GM23338 (cell line): ENCODE measurements at regions not wholly inside any gene's neighbourhood (a gene's known extent, or its start where the extent isn't known, plus 50 kb on each side); places are given as distances from the start of the nearest gene placed in this dataset.

ENCODE experiments used
- ATAC-seq: fragments of 200-7000 bp; cut with Tn5 transposase; 3 replicates; pipeline ENCODE4 v1.9.1; 2020
- DNase-seq: peaks from one replicate; pipeline ENCODE4 v3.0.0-alpha.2; 2015; ENCODE audit warnings: low spot score
- H2AFZ ChIP-seq: fragments of 200-600 bp; sonication (generic); 2 replicates; pipeline ENCODE4 v1.8.0; 2016; ENCODE audit warnings: antibody characterized with exemption, mild to moderate bottlenecking, moderate library complexity
- H3F3A ChIP-seq: fragments of 200-600 bp; sonication (generic); replicated peaks from 2 replicates; pipeline ENCODE4 v1.8.0; 2017; ENCODE audit warnings: antibody characterized with exemption, mixed run types, low read depth
- H3K27ac ChIP-seq: fragments of 200-600 bp; sonication (generic); 2 replicates; pipeline ENCODE4 v1.6.1; 2016; ENCODE audit warnings: low read depth
- H3K27me3 ChIP-seq: fragments of 200-600 bp; sonication (generic); 2 replicates; pipeline ENCODE4 v1.8.0; 2016; ENCODE audit warnings: mild to moderate bottlenecking, mixed run types, moderate library complexity; ENCODE audit not compliant: insufficient read depth
- H3K36me3 ChIP-seq: fragments of 200-600 bp; sonication (generic); 2 replicates; pipeline ENCODE4 v1.8.0; 2016; ENCODE audit warnings: mild to moderate bottlenecking; ENCODE audit not compliant: insufficient read depth
- H3K4me1 ChIP-seq: fragments of 200-600 bp; sonication (generic); 2 replicates; pipeline ENCODE4 v1.8.0; 2016; ENCODE audit warnings: mild to moderate bottlenecking, moderate library complexity; ENCODE audit not compliant: insufficient read depth
- H3K4me2 ChIP-seq: fragments of 200-600 bp; sonication (generic); 2 replicates; pipeline ENCODE4 v1.7.1; 2017; ENCODE audit warnings: mixed run types
- H3K4me3 ChIP-seq: fragments of 200-600 bp; sonication (generic); 2 replicates; pipeline ENCODE4 v1.6.1; 2016; ENCODE audit warnings: mixed run types
- H3K79me2 ChIP-seq: fragments of 200-600 bp; sonication (generic); replicated peaks from 2 replicates; pipeline ENCODE4 v1.8.0; 2017; ENCODE audit warnings: mild to moderate bottlenecking; ENCODE audit not compliant: insufficient read depth
- H3K9me2 ChIP-seq: fragments of 200-600 bp; sonication (generic); 2 replicates; pipeline ENCODE4 v1.8.0; 2017; ENCODE audit not compliant: insufficient read depth
- H4K20me1 ChIP-seq: fragments of 200-600 bp; sonication (generic); replicated peaks from 2 replicates; pipeline ENCODE4 v1.8.0; 2017; ENCODE audit warnings: mild to moderate bottlenecking; ENCODE audit not compliant: insufficient read depth
- H3K27ac Mint-ChIP-seq: 2 replicates; pipeline ENCODE4 v1.8.0; 2020; ENCODE audit warnings: inconsistent platforms, mild to moderate bottlenecking, moderate library complexity, mixed read lengths
- H3K27me3 Mint-ChIP-seq: 3 replicates; pipeline ENCODE4 v1.8.0; 2022; ENCODE audit warnings: low read depth, mild to moderate bottlenecking, moderate library complexity, mixed read lengths, inconsistent platforms; ENCODE audit not compliant: insufficient read depth, poor library complexity
- H3K36me3 Mint-ChIP-seq: 3 replicates; pipeline ENCODE4 v1.8.0; 2021; ENCODE audit warnings: low read depth, mild to moderate bottlenecking, inconsistent platforms, moderate library complexity, mixed read lengths
- H3K4me1 Mint-ChIP-seq: 3 replicates; pipeline ENCODE4 v1.8.0; 2020; ENCODE audit warnings: mild to moderate bottlenecking, inconsistent platforms, mixed read lengths
- H3K4me3 Mint-ChIP-seq: 3 replicates; pipeline ENCODE4 v1.8.0; 2021; ENCODE audit warnings: moderate library complexity, mild to moderate bottlenecking, inconsistent platforms, mixed read lengths
- H3K9me3 Mint-ChIP-seq: 3 replicates; pipeline ENCODE4 v1.8.0; 2020; ENCODE audit warnings: moderate library complexity, mild to moderate bottlenecking, inconsistent platforms, mixed read lengths
- CREB1 ChIP-seq: fragments of 250-450 bp; sonication (Bioruptor Pico); IDR thresholded peaks from 2 replicates; pipeline ENCODE4 v1.5.0; 2020; ENCODE audit warnings: low read depth, mild to moderate bottlenecking, moderate library complexity
- EZH2 ChIP-seq: fragments of 200-600 bp; sonication (generic); IDR thresholded peaks from one replicate; pipeline ENCODE4 v1.8.0; 2017; ENCODE audit warnings: antibody characterized with exemption, mild to moderate bottlenecking, low read depth; ENCODE audit not compliant: unreplicated experiment
- JUNB ChIP-seq: IDR thresholded peaks from one replicate; pipeline ENCODE4 v1.6.1; 2016; ENCODE audit warnings: antibody characterized with exemption; ENCODE audit not compliant: unreplicated experiment
- STAT1 ChIP-seq: IDR thresholded peaks from one replicate; pipeline ENCODE4 v1.6.1; 2016; ENCODE audit warnings: antibody characterized with exemption; ENCODE audit not compliant: unreplicated experiment
- ZNF114 ChIP-seq: fragments of 250-450 bp; sonication (Bioruptor Pico); IDR thresholded peaks from 2 replicates; pipeline ENCODE4 v1.5.0; 2020; ENCODE audit warnings: mild to moderate bottlenecking, moderate library complexity
- ZNF331 ChIP-seq: fragments of 250-450 bp; sonication (Bioruptor Pico); IDR thresholded peaks from 2 replicates; pipeline ENCODE4 v1.5.0; 2020; ENCODE audit warnings: low read depth, mild to moderate bottlenecking, moderate library complexity
- TF ChIP-seq, protein P1 (sequence below), 2 experiments: fragments of 200-600 bp in 1 of 2; sonication (generic) in 1 of 2; conservative IDR thresholded peaks; 2 replicates each; pipeline versions ENCODE4 v1.5.1 to v1.6.1; 2016 to 2017; ENCODE audit warnings: antibody characterized with exemption in 2 of 2, low read depth in 2 of 2, mild to moderate bottlenecking in 2 of 2, moderate library complexity in 1 of 2
- TF ChIP-seq, protein P2 (sequence below): IDR thresholded peaks from 2 replicates; pipeline ENCODE4 v1.6.1; 2016; ENCODE audit warnings: antibody characterized with exemption
- TF ChIP-seq, protein P3 (sequence below): fragments of 250-450 bp; sonication (Bioruptor Pico); IDR thresholded peaks from 2 replicates; pipeline ENCODE4 v1.5.0; 2020; ENCODE audit warnings: mild to moderate bottlenecking, moderate library complexity

DNA sequence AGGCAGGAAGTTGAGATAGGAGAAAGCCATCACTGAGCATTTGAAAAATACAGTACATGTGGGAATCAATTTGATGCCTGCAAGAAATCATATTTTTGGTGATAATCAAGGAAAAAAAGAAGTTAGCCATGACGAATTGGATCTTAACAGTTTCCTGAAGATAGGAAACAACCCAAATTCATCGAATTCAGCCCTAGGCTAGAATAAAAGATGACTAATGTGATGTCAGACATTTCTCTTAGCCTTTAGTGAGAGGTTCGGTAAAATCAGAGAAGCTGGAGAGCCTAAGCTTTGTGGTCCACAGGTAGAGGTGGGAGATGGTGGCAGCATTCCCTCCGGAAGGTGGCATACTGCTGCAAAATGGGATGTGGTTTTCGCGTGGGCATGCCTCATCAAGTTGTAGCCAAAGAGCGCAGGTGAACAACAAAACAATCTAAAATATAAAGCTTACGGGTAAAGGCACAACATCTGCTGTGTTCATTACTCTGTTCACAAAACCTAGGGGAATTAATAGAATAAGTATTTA is 144.1 kb upstream of the ALCAM start:
- peak overlapping the region; percentile 3; the same call in 1 of the 2 replicates for H2AFZ ChIP-seq
- peaks cover 4% of the 10 kb centered on the region; the same call in 2 of the 3 replicates for H3K9me3 Mint-ChIP-seq
- H4K20me1 ChIP-seq, result no peaks in the 10 kb centered on the region
- H3K27me3 ChIP-seq, result no peaks in the 10 kb centered on the region
- H3K4me2 ChIP-seq, result no peak overlapping the region
- no peak overlapping the region for H3K27ac ChIP-seq
- no peaks in the 10 kb centered on the region for H3K9me2 ChIP-seq
- no peak overlapping the region for H3K4me3 ChIP-seq
- H3K36me3 ChIP-seq, result no peaks in the 10 kb centered on the region
- H3K27me3 Mint-ChIP-seq, result no peaks in the 10 kb centered on the region
- H3K27ac Mint-ChIP-seq, result no peak overlapping the region
- H3K4me1 ChIP-seq, result no peaks in the 10 kb centered on the region
- DNase-seq (peak; percentile 21), ATAC-seq (no peak)
- H3K4me1 Mint-ChIP-seq, result no peaks in the 10 kb centered on the region
- no peaks in the 10 kb centered on the region for H3F3A ChIP-seq
- H3K4me3 Mint-ChIP-seq, result no peak overlapping the region
- 0 out of 3 replicates have a peak, but pooled peaks cover 5% of the 10 kb centered on the region for H3K36me3 Mint-ChIP-seq
- H3K79me2 ChIP-seq, result no peaks in the 10 kb centered on the region
- no peak for TF ChIP-seq ZNF114 (CRISPR knock-in tag)
- TF ChIP-seq, protein P1, sequence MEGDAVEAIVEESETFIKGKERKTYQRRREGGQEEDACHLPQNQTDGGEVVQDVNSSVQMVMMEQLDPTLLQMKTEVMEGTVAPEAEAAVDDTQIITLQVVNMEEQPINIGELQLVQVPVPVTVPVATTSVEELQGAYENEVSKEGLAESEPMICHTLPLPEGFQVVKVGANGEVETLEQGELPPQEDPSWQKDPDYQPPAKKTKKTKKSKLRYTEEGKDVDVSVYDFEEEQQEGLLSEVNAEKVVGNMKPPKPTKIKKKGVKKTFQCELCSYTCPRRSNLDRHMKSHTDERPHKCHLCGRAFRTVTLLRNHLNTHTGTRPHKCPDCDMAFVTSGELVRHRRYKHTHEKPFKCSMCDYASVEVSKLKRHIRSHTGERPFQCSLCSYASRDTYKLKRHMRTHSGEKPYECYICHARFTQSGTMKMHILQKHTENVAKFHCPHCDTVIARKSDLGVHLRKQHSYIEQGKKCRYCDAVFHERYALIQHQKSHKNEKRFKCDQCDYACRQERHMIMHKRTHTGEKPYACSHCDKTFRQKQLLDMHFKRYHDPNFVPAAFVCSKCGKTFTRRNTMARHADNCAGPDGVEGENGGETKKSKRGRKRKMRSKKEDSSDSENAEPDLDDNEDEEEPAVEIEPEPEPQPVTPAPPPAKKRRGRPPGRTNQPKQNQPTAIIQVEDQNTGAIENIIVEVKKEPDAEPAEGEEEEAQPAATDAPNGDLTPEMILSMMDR (conservative IDR thresholded peaks at IDR 0.05; ENCODE audit: low read depth in 2 of 2), result peak; percentile 32 to 53
- TF ChIP-seq EZH2, result no peak
- no peak for TF ChIP-seq CREB1
- no peak for TF ChIP-seq JUNB
- TF ChIP-seq ZNF331 (CRISPR knock-in tag), result no peak

DNA sequence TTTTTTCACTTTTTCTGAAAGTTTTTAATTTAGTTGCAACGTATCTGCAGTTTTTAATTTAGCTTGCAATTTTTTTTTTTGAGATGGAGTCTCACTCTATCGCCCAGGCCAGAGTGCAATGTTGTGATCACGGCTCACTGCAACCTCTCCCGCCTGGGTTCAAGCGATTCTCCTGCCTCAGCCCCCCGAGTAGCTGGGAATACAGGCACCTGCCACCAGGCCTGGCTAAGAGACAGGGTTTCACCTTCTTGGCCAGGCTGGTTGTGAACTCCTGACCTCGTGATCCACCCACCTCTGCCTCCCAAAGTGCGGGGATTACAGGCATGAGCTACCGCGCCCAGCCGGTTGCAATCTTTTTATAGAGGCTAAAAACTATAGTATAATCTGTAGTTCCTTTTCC is 142.9 kb upstream of the ALCAM start:
- no peak overlapping the region for H2AFZ ChIP-seq
- no peak overlapping the region for H3K27ac ChIP-seq
- Mint-ChIP-seq H3K27me3 (no peaks in the 10 kb centered on the region), H3K27ac (no peak overlapping the region), H3K4me1 (no peaks in the 10 kb centered on the region), H3K4me3 (no peak overlapping the region), H3K9me3 (peaks cover 5% of the 10 kb centered on the region; the same call in 2 of the 3 replicates), H3K36me3 (0 out of 3 replicates have a peak, but pooled peaks cover 5% of the 10 kb centered on the region)
- ATAC-seq, result no peak
- DNase-seq, result no peak
- no peak overlapping the region for H3K4me2 ChIP-seq
- H4K20me1 ChIP-seq, result no peaks in the 10 kb centered on the region
- no peaks in the 10 kb centered on the region for H3K36me3 ChIP-seq
- H3K9me2 ChIP-seq, result no peaks in the 10 kb centered on the region
- H3K4me1 ChIP-seq, result no peaks in the 10 kb centered on the region
- H3K79me2 ChIP-seq, result no peaks in the 10 kb centered on the region
- H3K4me3 ChIP-seq, result no peak overlapping the region
- no peaks in the 10 kb centered on the region for H3K27me3 ChIP-seq
- H3F3A ChIP-seq, result no peaks in the 10 kb centered on the region
- TF ChIP-seq, protein P2, sequence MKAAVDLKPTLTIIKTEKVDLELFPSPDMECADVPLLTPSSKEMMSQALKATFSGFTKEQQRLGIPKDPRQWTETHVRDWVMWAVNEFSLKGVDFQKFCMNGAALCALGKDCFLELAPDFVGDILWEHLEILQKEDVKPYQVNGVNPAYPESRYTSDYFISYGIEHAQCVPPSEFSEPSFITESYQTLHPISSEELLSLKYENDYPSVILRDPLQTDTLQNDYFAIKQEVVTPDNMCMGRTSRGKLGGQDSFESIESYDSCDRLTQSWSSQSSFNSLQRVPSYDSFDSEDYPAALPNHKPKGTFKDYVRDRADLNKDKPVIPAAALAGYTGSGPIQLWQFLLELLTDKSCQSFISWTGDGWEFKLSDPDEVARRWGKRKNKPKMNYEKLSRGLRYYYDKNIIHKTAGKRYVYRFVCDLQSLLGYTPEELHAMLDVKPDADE, result no peak
- TF ChIP-seq CREB1 (no peak), STAT1 (no peak), ZNF114 (CRISPR knock-in tag) (no peak), ZNF331 (CRISPR knock-in tag) (no peak), JUNB (no peak)
- TF ChIP-seq, protein P3, sequence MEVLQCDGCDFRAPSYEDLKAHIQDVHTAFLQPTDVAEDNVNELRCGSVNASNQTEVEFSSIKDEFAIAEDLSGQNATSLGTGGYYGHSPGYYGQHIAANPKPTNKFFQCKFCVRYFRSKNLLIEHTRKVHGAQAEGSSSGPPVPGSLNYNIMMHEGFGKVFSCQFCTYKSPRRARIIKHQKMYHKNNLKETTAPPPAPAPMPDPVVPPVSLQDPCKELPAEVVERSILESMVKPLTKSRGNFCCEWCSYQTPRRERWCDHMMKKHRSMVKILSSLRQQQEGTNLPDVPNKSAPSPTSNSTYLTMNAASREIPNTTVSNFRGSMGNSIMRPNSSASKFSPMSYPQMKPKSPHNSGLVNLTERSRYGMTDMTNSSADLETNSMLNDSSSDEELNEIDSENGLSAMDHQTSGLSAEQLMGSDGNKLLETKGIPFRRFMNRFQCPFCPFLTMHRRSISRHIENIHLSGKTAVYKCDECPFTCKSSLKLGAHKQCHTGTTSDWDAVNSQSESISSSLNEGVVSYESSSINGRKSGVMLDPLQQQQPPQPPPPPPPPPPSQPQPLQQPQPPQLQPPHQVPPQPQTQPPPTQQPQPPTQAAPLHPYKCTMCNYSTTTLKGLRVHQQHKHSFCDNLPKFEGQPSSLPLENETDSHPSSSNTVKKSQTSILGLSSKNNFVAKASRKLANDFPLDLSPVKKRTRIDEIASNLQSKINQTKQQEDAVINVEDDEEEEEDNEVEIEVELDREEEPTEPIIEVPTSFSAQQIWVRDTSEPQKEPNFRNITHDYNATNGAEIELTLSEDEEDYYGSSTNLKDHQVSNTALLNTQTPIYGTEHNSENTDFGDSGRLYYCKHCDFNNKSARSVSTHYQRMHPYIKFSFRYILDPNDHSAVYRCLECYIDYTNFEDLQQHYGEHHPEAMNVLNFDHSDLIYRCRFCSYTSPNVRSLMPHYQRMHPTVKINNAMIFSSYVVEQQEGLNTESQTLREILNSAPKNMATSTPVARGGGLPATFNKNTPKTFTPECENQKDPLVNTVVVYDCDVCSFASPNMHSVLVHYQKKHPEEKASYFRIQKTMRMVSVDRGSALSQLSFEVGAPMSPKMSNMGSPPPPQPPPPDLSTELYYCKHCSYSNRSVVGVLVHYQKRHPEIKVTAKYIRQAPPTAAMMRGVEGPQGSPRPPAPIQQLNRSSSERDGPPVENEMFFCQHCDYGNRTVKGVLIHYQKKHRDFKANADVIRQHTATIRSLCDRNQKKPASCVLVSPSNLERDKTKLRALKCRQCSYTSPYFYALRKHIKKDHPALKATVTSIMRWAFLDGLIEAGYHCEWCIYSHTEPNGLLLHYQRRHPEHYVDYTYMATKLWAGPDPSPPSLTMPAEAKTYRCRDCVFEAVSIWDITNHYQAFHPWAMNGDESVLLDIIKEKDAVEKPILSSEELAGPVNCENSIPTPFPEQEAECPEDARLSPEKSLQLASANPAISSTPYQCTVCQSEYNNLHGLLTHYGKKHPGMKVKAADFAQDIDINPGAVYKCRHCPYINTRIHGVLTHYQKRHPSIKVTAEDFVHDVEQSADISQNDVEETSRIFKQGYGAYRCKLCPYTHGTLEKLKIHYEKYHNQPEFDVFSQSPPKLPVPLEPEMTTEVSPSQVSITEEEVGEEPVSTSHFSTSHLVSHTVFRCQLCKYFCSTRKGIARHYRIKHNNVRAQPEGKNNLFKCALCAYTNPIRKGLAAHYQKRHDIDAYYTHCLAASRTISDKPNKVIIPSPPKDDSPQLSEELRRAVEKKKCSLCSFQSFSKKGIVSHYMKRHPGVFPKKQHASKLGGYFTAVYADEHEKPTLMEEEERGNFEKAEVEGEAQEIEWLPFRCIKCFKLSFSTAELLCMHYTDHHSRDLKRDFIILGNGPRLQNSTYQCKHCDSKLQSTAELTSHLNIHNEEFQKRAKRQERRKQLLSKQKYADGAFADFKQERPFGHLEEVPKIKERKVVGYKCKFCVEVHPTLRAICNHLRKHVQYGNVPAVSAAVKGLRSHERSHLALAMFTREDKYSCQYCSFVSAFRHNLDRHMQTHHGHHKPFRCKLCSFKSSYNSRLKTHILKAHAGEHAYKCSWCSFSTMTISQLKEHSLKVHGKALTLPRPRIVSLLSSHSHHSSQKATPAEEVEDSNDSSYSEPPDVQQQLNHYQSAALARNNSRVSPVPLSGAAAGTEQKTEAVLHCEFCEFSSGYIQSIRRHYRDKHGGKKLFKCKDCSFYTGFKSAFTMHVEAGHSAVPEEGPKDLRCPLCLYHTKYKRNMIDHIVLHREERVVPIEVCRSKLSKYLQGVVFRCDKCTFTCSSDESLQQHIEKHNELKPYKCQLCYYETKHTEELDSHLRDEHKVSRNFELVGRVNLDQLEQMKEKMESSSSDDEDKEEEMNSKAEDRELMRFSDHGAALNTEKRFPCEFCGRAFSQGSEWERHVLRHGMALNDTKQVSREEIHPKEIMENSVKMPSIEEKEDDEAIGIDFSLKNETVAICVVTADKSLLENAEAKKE (CRISPR knock-in tag), result no peak
